PC-3 (cell line): ENCODE measurements at regions not wholly inside any gene's neighbourhood (a gene's known extent, or its start where the extent isn't known, plus 50 kb on each side); places are given as distances from the start of the nearest gene placed in this dataset.

Source experiments
- ATAC-seq: fragments of 200-7000 bp; cut with Tn5 transposase; 2 replicates; pipeline ENCODE4 v1.9.1; 2020; ENCODE audit warnings: mild to moderate bottlenecking, moderate library complexity
- BruUV-seq: library from RNA; stranded (reverse); fragments of 400-500 nt; replicated peaks from 2 replicates; lab custom pipeline; 2021; lab: Mats Ljungman, UMichigan
- CTCF ChIA-PET: fragments of 300-600 bp; sonication (Branson Sonifier 250); formaldehyde crosslinking; loops from one replicate; lab custom pipeline; 2022; ENCODE audit warnings: antibody characterized with exemption; lab: Charles Lee
- POLR2A ChIA-PET: fragments of 300-600 bp; sonication (Branson Sonifier 250); formaldehyde crosslinking; loops from one replicate; lab custom pipeline; 2022; ENCODE audit warnings: antibody characterized with exemption; ENCODE audit not compliant: unreplicated experiment; lab: Charles Lee
- DNase-seq: peaks from one replicate; pipeline ENCODE4 v3.0.0-alpha.2; 2015
- H2AFZ ChIP-seq: fragments of 300-600 bp; sonication (generic); 2 replicates; pipeline ENCODE4 v1.6.0; 2016; ENCODE audit warnings: antibody characterized with exemption, low read length
- H3F3A ChIP-seq: fragments of 300-600 bp; sonication (generic); one replicate; pipeline ENCODE4 v1.6.0; 2017; ENCODE audit warnings: antibody characterized with exemption, low read length, control low read depth, mild to moderate bottlenecking; ENCODE audit not compliant: unreplicated experiment
- H3K27ac ChIP-seq: fragments of 300-600 bp; sonication (generic); 2 replicates; pipeline ENCODE4 v1.5.1; 2016; ENCODE audit warnings: mild to moderate bottlenecking, low read length
- H3K27me3 ChIP-seq: fragments of 300-600 bp; sonication (generic); 2 replicates; pipeline ENCODE4 v1.6.1; 2016; ENCODE audit warnings: low read length, mixed read lengths
- H3K36me3 ChIP-seq: fragments of 300-600 bp; sonication (generic); 2 replicates; pipeline ENCODE4 v1.6.1; 2016; ENCODE audit warnings: low read depth, mixed run types, low read length, mixed read lengths
- H3K4me1 ChIP-seq: fragments of 300-600 bp; sonication (generic); 2 replicates; pipeline ENCODE4 v1.5.1; 2016; ENCODE audit warnings: low read length; ENCODE audit not compliant: insufficient read depth
- H3K4me2 ChIP-seq: fragments of 300-600 bp; sonication (generic); 2 replicates; pipeline ENCODE4 v1.6.0; 2016; ENCODE audit warnings: low read length
- H3K4me3 ChIP-seq: fragments of 300-600 bp; sonication (generic); 2 replicates; pipeline ENCODE4 v1.5.1; 2016; ENCODE audit warnings: mild to moderate bottlenecking, low read length, mixed read lengths
- H3K79me2 ChIP-seq: fragments of 300-600 bp; sonication (generic); 2 replicates; pipeline ENCODE4 v1.6.1; 2017; ENCODE audit warnings: low read length, mixed read lengths
- H3K9ac ChIP-seq: fragments of 300-600 bp; sonication (generic); 2 replicates; pipeline ENCODE4 v1.6.0; 2016; ENCODE audit warnings: mild to moderate bottlenecking, low read length
- H3K9me2 ChIP-seq: fragments of 300-600 bp; sonication (generic); replicated peaks from 2 replicates; pipeline ENCODE4 v1.6.1; 2016; ENCODE audit warnings: mixed run types, low read length, mixed read lengths
- H3K9me3 ChIP-seq: fragments of 300-600 bp; sonication (generic); 2 replicates; pipeline ENCODE4 v1.6.1; 2016; ENCODE audit warnings: low read length, mixed read lengths
- H4K20me1 ChIP-seq: fragments of 300-600 bp; sonication (generic); 2 replicates; pipeline ENCODE4 v1.6.1; 2016; ENCODE audit warnings: low read length, mixed read lengths
- EZH2 ChIP-seq: fragments of 300-600 bp; sonication (generic); IDR thresholded peaks from one replicate; pipeline ENCODE4 v1.6.1; 2017; ENCODE audit warnings: antibody characterized with exemption, mild to moderate bottlenecking, low read length; ENCODE audit not compliant: unreplicated experiment
- EZH2phosphoT487 ChIP-seq: fragments of 300-600 bp; sonication (generic); IDR thresholded peaks from 2 replicates; pipeline ENCODE4 v1.6.1; 2018; ENCODE audit warnings: mild to moderate bottlenecking, antibody characterized with exemption, low read length, borderline replicate concordance
- intact Hi-C: fragments of 100-400 bp; cut with micrococcal nuclease; formaldehyde crosslinking; loops from 2 replicates; pipeline ENCODE4 v1.9.0; 2023
- TF ChIP-seq, protein P1 (sequence below): fragments of 300-600 bp; sonication (generic); conservative IDR thresholded peaks from 2 replicates; pipeline ENCODE4 v1.5.1; 2017; ENCODE audit warnings: antibody characterized with exemption, low read depth, mild to moderate bottlenecking, low read length

DNA sequence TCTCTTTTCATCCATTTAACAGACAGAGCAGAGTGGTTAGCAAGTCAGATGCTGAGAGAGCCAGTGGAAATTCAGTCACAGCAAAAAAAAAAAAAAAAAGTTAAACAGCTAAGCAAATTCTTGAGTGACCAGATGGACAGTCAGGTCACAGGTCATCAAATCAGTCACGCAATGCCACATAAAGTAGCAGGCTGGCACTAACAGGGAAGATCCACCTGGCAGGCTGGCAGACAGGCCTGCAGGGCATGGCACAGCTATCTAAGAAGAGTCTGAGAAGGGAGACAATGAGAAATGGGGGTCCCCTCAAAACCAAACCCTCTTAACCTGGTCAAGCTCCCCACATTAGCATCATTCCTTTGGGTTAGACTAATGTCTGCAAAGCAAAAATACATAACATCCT, 371.9 kb downstream of the TTLL7 start:
- Histone ChIP-seq H4K20me1 (no peaks in the 10 kb centered on the region), H2AFZ (no peak overlapping the region), H3K27ac (no peak overlapping the region), H3K9me3 (no peaks in the 10 kb centered on the region), H3K36me3 (no peaks in the 10 kb centered on the region), H3F3A (no peaks in the 10 kb centered on the region), H3K9me2 (no peaks in the 10 kb centered on the region), H3K4me3 (no peak overlapping the region), H3K27me3 (no peaks in the 10 kb centered on the region), H3K4me1 (no peaks in the 10 kb centered on the region), H3K4me2 (no peak overlapping the region), H3K9ac (no peak overlapping the region), H3K79me2 (no peaks in the 10 kb centered on the region)
- ChIA-PET CTCF (no interaction called here), POLR2A (no interaction called here)
- intact Hi-C loops: no loop called here
- BruUV-seq: no TSS peak
- DNase-seq (no peak), ATAC-seq (no peak)
- TF ChIP-seq EZH2phosphoT487 (no peak), EZH2 (no peak)
- TF ChIP-seq, protein P1, sequence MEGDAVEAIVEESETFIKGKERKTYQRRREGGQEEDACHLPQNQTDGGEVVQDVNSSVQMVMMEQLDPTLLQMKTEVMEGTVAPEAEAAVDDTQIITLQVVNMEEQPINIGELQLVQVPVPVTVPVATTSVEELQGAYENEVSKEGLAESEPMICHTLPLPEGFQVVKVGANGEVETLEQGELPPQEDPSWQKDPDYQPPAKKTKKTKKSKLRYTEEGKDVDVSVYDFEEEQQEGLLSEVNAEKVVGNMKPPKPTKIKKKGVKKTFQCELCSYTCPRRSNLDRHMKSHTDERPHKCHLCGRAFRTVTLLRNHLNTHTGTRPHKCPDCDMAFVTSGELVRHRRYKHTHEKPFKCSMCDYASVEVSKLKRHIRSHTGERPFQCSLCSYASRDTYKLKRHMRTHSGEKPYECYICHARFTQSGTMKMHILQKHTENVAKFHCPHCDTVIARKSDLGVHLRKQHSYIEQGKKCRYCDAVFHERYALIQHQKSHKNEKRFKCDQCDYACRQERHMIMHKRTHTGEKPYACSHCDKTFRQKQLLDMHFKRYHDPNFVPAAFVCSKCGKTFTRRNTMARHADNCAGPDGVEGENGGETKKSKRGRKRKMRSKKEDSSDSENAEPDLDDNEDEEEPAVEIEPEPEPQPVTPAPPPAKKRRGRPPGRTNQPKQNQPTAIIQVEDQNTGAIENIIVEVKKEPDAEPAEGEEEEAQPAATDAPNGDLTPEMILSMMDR: no peak

- H3K9me3 ChIP-seq: no peaks in the 10 kb centered on the region
- ChIA-PET CTCF (no interaction called here), POLR2A (no interaction called here)
- no peaks in the 10 kb centered on the region for H3K9me2 ChIP-seq
- H3K4me2 ChIP-seq: no peak overlapping the region
- ATAC-seq (no peak), DNase-seq (no peak)
- no peaks in the 10 kb centered on the region for H3K79me2 ChIP-seq
- H3F3A ChIP-seq: no peaks in the 10 kb centered on the region
- intact Hi-C loops: no loop called here
- TF ChIP-seq EZH2phosphoT487 (no peak), EZH2 (no peak)
- TF ChIP-seq, protein P1: no peak
- no peak overlapping the region for H2AFZ ChIP-seq
- no TSS peak for BruUV-seq
- no peak overlapping the region for H3K9ac ChIP-seq
- H3K4me1 ChIP-seq: no peaks in the 10 kb centered on the region
- H3K27me3 ChIP-seq: no peaks in the 10 kb centered on the region
- no peaks in the 10 kb centered on the region for H3K36me3 ChIP-seq
- no peak overlapping the region for H3K4me3 ChIP-seq
- H4K20me1 ChIP-seq: no peaks in the 10 kb centered on the region
- no peak overlapping the region for H3K27ac ChIP-seq
Observed at GRCh38 chr1:83626603-83627002, 372.3 kb downstream of the TTLL7 start.

GRCh38 chr1:83625646-83626045, 373.3 kb downstream of the TTLL7 start:
- Histone ChIP-seq H3K4me3 (no peak overlapping the region), H3F3A (no peaks in the 10 kb centered on the region), H3K27me3 (no peaks in the 10 kb centered on the region), H3K27ac (no peak overlapping the region), H2AFZ (no peak overlapping the region), H3K36me3 (no peaks in the 10 kb centered on the region), H3K9me3 (no peaks in the 10 kb centered on the region), H3K9ac (no peak overlapping the region), H4K20me1 (no peaks in the 10 kb centered on the region), H3K4me2 (no peak overlapping the region), H3K4me1 (no peaks in the 10 kb centered on the region), H3K79me2 (no peaks in the 10 kb centered on the region), H3K9me2 (no peaks in the 10 kb centered on the region)
- no peak for DNase-seq
- no peak for ATAC-seq
- intact Hi-C loops: no loop called here
- POLR2A ChIA-PET: no interaction called here
- CTCF ChIA-PET: no interaction called here
- TF ChIP-seq EZH2phosphoT487: no peak
- TF ChIP-seq, protein P1: no peak
- TF ChIP-seq EZH2: no peak
- BruUV-seq: no TSS peak
